ENCODE measurements at regions not wholly inside any gene's neighbourhood (a gene's known extent, or its start where the extent isn't known, plus 50 kb on each side); places are given as distances from the start of the nearest gene placed in this dataset.

DNA sequence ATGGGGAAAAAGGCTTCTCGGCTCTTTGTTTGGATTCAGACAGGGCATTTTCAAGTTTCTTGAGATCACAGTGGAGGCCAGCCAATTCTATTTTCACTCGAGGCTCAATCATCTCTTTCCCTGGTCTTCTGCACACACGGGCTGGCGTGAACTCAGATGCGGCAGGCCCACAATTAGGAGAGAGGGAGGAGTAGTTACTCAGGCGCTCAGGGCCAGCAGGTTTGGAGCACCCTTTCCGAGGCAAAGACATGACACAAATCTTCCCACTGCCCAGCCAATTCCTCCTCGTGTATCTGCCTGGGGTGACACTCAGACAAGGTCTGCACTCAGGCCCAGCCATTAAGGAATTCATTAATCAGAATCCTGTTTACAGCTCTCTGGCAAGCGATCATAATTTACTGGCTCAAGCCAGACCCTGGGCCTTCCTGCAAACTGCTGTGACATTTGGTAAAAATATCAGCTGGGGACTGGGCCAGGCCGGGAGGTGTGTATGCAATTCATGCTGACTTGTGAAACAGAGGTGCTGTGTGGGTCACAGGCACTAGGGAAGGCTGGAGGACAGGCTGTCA, 68.1 kb upstream of the TLE3 start:
- no peak for DNase-seq (ENCODE audit: low read depth in 3 of 3)

DNA sequence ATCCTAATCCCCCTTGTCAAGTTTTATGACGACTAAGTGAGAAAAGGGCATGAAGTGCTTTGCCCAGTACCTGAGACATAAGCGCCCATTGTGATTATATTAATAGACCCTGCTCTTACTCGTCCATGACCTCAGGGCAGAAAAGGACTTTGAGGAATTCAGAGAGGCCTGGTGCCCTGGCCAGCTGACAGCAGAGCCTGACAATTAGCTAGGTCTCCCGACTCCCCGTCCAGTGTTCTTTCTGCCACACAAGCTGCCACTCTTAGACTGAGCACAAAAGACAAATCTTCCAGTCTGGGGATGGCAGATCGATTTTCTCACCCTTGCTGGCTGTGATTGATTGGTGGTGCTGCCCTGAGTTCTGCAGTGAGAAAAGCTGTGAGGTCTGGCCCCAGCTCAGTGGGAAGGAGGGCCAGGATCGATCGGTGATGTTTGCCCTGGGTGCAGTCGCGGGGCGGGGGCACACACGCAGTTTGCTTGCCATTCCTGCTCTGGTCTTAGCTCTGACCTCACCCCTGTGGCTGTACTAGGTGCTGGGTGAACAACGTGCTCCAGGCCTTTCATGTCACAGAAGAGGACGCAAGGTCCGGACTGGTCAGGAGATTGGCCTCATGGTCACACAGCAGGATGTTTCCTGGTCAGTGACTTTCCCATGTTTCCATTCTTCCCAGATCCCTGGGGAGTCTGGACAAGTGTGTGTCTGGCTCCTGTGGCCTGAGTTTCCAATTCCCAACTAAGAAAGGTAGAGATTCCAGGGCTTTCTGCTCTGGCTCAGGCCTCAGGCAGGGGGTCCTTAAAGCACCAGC, 67.4 kb upstream of the TLE3 start:
- DNase-seq (ENCODE audit: low read depth in 3 of 3), result no peak

DNA sequence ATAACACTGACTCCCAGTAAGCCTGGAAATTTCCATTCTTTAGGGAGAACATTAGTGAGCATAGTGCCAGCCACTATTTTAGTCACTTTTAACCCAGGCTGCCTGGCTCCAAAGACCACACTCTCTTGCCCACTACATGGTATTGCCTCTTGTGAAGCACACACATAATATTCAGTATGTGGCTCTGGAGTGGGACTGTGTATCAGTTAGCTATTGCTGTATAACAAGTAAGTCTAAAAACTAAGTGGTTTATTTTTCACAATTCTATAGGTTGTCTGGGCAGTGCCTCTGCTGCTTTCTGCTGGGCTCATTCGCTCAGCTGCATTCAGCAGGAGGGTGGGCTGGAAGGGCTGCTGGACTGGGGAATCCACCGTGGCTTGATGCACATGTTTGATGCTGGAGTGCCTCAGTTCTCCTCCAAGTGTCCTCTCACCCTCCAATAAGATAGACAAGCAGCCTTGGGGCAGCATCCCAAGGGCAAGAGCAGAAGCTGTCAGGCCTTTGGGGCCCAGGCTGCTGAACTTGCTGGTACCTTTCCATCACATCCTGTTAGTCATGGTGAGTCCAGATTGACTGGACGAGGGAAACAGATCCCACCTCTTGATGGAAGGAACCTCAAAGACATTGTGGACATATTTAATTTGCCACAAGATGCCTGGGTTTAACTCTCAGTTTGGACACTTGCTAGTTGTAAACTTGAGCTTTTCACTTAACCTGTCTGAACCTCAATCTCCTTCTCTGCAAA, 66.6 kb upstream of the TLE3 start:
- no peak for DNase-seq (ENCODE audit: low read depth in 3 of 3)

DNA sequence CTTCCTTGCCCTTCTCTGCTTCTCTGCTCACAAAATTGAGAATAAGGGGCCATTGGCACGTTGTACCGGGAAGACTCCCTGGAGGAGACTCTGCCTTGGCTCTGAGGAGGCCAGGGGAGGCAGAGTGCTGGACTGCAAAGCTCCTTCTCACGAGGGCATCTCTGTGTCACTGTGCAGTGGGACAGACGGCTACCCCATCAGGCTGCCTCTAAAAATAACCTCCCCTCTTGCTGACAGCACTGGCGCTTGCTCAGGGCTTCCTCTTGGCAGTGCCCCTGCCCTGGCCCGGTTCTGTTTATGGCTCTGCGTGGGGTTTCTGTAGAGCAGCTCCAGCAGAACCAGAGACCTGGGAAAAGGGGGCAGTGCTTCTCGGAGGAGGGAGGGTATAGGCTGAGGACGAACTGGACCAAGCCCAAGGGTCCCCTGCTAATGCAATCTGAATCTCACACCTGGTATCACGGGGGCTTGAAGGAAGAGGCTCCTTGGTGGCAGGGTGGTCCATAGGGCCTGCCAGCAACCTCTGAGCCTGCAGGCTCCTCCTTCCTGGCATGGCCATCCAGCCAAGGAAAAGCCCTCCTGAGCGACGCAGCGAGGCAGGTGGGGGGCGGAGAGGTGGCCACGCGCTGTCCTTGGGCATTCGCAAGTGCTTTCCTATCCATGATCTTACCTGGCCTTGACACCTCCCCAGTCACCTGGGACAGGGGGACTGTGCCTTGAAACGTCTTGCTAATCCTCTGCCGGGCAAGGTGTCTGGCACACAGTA, 63.3 kb upstream of the TLE3 start:
- DNase-seq (ENCODE audit: low read depth in 3 of 3), result no peak

DNA sequence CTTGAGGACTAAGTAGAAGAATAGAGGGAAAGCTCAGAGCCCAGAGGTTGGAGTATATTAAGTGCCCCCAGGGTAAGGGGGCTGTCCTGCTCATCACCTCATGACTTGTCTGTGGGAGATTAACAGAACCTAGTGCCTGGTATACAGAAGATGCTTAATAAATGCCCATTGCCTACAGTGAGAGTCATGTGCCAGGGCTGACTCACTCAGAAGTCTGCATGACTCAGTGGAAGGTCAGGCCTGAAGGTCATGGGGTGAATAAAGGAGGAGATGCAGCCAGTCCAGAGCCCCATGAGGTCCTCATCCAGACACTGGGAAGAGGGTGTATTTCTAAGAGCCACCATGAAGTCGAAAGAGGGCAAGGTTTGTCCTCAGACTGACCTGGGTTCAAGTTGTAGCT, 62.5 kb upstream of the TLE3 start:
- DNase-seq (ENCODE audit: low read depth in 3 of 3), result no peak

DNA sequence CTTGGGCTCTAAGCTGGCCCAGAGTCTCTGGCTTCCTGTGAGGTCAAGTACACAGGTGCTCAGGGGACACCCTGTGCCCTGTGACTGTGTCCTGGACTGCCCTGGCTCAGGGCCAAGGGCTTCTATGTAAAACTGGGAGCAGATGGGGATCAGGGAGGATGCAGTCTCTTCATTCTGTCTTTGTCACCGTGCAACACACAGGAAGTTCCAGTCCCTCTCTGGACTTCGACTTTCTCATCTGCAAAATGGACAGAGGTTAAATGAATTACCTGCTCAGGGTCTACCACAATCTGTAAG, 61.9 kb upstream of the TLE3 start:
- DNase-seq (ENCODE audit: low read depth in 3 of 3), result no peak

DNA sequence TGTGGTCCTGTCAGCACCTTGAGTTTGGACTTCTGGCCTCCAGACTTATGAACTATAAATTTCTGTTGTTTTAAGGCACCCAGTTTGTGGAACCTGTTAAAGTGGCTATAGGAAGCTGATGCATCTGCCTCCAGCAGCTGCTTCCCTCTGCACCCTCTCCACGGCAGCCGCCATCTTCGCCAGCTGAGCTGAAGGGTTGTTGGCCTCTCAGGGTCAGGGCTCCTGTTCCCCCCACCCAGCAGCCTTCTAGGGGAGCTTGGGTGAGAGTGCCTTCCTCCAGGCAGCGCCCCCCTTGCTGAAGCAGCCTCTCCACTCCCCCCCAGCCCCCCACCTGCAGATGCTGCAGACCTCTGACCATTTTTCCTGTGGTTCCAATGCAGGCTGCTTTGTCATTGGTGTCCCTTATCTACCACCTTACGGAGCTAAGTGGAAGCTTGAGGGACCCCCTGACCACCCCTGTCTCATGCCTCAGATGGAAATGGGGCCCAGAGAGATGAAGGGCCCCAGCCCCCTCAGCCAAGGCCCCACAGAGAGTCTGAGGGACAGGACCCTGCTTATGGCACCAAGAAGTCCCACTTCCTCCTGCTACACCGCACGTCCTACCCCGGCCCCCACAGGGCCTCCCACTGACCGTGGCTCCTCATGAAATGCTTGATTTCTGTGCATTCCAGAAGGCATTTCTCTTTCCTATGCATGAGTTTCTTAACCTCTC, 61.4 kb upstream of the TLE3 start:
- no peak for DNase-seq (ENCODE audit: low read depth in 3 of 3)

DNA sequence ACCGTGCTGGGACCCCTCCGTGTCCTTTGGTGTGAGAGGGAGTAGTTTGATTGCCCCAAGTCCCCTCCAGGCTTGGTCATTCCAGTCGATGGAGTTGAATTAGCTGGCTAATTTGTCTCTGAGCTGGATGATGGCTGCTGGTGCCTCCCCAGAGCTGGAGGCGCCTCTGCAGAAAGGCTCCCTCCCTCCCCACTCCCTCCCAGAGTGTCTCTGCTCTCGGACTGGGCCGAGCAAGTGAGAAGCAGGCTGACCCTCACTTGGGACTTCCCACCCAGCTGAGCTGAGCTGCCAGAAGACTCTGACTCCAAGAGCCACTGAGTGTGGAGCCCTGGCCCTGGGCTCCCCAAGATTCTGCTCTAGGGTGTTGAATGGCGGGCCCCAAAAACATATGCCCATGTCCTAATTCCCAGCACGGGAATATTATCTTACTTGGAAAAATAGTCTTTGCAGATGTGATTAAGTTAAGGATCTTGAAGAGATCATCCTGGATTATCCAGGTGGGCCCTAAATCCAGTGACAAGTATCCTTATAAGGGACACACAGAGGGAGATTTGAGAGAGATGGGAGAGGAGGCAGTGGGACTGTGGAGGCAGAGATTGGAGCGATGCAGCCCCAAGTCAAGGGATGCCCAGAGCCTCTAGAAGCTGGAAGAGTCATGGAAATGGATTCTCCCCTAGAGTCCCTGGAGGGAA, 60.7 kb upstream of the TLE3 start:
- no peak for DNase-seq (ENCODE audit: low read depth in 3 of 3)

DNA sequence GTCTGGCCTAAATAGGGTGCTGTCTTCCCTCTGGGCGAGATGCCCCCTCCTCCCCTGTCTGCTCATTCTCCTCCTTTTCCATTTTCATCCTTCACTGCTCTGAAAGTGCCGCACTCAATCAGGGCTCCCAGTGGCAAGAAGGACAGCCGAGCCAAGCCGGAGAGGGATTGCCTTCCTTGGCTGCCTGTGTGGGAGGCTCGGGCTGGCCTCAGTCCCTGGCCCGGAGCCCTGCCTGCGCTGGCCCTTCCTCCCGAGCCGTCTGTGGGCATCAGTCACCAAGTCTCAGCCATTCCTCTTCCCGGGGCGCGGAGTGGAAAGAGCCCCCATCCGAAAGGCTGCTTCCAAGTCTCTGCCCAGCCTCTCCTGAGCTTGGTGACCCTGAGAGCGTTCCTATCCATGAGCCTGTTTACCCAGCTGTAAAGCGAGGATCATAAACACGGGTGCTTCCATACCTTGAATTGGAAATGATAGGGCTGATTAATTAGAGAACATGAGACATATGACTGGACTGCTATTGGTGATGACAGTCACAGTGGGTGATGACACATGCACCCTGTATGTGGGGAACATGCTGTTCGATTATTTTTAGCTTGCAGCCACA, 59.1 kb upstream of the TLE3 start:
- DNase-seq (ENCODE audit: low read depth in 3 of 3), result no peak

DNA sequence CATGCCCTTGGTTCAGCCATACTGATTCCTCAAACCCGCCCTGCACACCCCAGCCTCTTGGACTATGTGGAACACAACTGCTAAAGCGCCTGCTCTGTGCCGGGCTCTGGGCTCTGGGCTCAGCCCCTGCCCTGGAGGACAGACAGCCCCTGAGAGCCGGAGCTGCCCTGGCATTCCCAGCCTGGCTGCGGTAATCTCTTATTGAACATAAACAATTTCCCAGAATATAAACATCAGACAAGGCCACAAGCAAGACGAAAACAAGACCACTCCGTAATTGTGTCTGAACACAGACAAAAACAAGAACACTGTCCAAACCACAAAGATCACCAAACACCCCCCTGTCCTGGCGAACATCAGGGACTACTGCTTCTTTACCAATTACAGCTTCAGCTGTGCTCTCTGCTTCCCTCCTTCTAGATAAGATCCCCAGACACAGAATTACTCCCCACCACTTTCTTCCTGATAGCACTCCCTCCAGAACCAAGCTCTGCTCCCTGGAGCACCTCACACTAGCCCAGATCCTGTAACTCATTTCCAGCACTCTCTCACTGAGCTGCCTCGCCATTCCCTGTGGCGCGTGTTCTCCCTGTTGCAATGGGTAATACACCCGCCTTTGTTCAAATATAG, 57.1 kb upstream of the TLE3 start:
- no peak for DNase-seq (ENCODE audit: low read depth in 3 of 3)

DNA sequence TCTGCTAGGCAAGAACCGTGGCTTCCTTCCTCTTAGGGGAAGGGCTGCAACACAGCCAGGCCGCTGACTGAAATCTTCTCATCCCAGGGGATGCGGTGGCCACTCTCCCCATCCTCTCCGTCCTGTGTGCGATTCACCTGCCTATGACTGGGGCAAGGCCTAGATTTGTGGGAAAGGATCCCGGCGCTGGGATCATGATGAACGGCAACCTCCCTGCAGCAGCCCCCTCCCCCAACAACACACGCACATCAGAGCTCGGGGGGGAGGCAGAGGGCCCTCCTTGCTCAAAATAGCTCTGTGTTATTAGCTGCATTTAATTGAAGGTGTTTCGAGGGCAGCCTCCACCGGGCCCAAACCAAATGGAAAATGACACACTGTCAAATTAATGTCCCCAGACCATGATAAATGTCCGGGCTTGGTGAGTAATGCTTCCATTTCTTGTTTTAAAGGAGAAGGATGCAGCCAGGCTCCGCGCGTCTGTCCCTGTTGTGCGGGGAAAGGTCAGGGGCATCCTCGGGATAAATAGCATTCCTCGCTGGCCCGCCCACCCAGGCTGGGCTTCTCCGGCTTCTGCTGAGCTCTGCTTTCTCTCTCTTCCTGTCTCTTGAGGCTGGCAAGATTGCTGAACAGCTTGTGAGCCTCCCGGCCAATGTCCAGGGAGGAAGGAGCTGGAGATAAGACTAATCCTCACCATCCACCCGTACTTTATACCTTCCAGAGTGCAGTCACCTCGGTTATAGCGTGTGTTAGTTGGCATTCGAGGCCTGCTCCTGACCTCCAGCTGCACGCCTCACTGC, 56.4 kb upstream of the TLE3 start:
- DNase-seq (ENCODE audit: low read depth in 3 of 3), result no peak

DNA sequence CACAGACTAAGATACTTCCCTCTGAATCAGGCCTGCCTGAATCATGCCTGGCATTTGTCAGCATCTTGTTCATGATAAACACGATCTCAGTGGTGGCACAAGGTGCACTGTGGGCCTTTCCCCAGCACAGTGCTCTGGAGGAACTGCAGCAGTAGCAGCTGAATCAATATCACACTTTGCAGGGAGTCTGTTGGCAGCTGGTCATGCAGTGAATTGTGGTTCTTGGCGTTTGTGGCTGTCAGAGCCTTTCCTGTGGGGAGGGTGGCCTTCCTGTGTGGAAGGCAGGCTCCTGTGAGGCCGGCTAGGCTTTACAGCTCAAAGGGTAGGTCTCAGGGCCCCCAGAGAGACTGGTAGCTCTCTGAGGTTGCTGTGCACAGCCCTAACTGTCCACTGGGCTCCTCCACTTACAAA, 54.4 kb upstream of the TLE3 start:
- DNase-seq (ENCODE audit: low read depth in 3 of 3), result no peak

DNA sequence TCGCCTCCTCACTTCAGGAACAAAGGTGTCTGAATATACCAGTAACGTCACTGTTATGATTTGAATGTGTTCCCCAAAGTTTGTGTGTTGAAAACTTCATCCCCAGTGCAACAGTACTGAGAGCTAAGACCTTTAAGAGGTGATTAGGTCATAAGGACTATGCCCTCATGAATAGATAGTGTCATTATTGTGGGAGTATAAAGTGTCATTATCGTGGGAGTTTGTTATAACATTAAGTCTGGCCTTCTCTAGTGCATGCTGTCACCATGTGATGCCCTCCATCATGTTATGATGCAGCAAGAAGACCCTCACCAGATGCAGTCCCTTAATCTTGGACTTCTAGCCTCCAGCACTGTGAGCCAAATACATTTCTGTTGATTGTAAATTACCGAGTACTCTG, 53.7 kb upstream of the TLE3 start:
- DNase-seq (ENCODE audit: low read depth in 3 of 3), result no peak

DNA sequence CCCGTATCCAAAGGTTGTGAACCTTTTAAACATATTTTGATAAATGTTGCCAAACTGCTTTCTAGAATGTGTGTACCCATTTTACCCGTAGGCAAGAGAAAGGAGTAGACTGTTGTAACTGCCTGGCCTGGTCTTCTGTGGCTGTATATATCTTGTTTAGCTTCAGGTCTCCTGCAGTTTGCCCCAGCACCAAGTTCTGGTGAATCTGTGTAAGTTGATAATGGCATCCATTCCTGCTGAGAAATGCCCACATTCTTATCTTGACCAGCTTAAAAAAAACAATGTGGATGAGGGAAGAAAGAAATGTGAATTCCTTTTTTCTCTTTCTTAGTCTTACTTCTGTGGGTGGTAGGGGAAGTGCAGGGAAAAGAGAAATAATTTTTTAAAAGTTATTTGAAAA, 53.3 kb upstream of the TLE3 start:
- DNase-seq (ENCODE audit: low read depth in 3 of 3), result no peak

DNA sequence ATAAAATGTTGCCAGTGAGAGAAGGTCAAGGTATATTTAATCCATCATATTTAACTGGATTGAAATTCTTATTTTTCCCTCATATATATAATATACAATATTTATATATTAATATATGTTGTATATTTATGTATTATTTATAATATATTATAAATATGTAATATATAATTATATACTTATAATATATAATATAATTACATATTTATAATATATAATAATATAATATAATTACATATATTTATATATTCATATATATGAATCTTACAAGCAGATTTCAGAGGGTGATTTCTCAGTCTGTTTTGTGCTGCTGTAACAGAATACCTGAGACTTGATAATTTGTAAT, 52.7 kb upstream of the TLE3 start:
- DNase-seq (ENCODE audit: low read depth in 3 of 3), result no peak

DNA sequence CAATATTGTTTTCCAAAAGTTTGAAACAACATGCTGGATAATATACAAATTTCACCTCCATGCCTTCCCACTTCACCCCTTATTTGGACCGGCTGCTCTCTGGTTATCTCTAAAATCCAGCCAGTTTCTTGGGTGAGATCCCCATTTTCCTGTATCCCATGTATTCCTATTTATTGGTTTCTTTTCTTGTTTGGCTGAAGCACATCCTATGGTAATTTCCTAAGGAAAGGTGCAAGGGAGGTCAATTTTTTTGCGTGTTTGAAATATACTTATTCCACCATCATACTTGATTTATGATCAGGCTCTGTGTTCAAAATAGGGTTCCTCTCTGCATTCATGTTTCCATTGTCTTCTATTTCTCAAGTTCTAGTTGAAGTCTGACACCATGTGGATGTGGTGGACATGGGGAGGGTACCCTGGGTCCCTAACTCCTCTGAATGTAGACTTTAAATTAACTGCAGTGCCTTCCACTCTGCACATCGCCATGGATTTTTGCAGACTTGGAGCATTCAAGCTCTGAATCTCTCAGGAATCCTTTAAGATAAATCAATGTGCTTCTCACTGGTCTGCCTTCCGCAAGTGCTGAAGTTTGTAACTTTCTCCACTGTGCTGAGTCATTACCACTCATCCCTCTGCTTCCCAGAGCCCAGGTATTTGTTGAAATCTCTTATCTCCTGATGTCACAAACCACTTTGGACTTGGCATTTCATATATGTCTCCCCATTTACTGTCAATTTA, 52.1 kb upstream of the TLE3 start:
- no peak for DNase-seq (ENCODE audit: low read depth in 3 of 3)

DNA sequence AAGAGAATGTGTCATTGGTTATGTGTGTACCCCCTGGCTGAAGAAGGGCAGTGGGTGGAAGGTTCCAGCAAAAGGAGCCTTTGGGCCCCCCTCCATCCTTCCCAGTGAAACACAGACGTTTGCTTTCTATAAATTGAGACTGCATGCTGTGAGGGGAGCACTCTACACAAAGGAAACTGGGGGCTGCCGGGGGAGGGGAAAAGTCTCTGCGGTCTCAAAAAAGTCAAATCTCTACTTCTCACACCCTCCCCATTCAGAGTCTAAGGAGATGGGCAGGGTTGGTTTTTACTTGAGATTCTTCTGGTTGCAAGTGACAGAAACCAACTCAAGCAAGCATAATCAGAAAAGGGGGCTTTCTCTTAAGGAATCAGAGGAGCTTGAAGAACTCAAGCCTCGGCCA, 50.1 kb upstream of the TLE3 start:
- DNase-seq (ENCODE audit: low read depth in 3 of 3), result no peak

Measured in stimulated activated CD4-positive, alpha-beta T cell treated with anti-CD3 and anti-CD28 coated beads, TNF-alpha, amount 100 ng/mL, for 24 hours (primary cell).